ENCODE measurements at regions not wholly inside any gene's neighbourhood (a gene's known extent, or its start where the extent isn't known, plus 50 kb on each side); places are given as distances from the start of the nearest gene placed in this dataset.

DNA sequence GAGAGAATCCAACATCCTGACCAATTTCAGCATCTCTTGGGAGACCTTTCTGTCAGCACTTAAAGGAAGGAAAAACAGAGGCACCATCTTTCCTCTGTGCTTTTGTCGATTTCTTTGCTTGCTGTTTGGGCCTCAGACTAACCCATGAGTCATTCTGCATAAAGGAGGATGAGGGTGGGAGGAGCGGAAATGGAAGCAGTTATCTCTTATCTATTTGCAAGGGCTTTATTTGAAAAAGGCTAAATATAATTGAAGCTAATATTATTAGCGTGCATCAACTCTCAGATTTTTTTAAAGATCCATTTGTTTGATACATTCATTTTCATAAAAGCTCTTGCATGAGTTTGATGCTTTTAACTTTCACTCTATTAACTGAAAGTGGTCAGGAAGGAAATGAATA lies 72.9 kb downstream of the ZNF622 start:
- H3K4me3 ChIP-seq (ENCODE audit: low read length in 3 of 3), result no peak overlapping the region
- TF ChIP-seq, protein P1, sequence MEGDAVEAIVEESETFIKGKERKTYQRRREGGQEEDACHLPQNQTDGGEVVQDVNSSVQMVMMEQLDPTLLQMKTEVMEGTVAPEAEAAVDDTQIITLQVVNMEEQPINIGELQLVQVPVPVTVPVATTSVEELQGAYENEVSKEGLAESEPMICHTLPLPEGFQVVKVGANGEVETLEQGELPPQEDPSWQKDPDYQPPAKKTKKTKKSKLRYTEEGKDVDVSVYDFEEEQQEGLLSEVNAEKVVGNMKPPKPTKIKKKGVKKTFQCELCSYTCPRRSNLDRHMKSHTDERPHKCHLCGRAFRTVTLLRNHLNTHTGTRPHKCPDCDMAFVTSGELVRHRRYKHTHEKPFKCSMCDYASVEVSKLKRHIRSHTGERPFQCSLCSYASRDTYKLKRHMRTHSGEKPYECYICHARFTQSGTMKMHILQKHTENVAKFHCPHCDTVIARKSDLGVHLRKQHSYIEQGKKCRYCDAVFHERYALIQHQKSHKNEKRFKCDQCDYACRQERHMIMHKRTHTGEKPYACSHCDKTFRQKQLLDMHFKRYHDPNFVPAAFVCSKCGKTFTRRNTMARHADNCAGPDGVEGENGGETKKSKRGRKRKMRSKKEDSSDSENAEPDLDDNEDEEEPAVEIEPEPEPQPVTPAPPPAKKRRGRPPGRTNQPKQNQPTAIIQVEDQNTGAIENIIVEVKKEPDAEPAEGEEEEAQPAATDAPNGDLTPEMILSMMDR (IDR thresholded peaks at IDR 0.05; ENCODE audit: borderline replicate concordance, extremely low read depth, insufficient read depth), result no peak
- FAIRE-seq (no peak), DNase-seq (no peak)
- H3K27me3 ChIP-seq (ENCODE audit: control insufficient read depth, insufficient read depth, low read length), result no peaks in the 10 kb centered on the region
- intact Hi-C loops (cut with DNase I), result no loop called here
- H3K9me3 ChIP-seq (ENCODE audit: control insufficient read depth in 2 of 3, insufficient read depth in 1 of 3, low read length in 3 of 3), result no peaks in the 10 kb centered on the region
- no peaks in the 10 kb centered on the region for H3K36me3 ChIP-seq (ENCODE audit: control insufficient read depth in 2 of 3, insufficient read depth in 3 of 3, low read length in 3 of 3)
- no peak overlapping the region for H3K27ac ChIP-seq (ENCODE audit: low read depth in 2 of 2, low read length in 2 of 2)
- no peak overlapping the region for H3K9ac ChIP-seq (ENCODE audit: low read length in 3 of 3)
- no peaks in the 10 kb centered on the region for H3K4me1 ChIP-seq (ENCODE audit: control insufficient read depth in 2 of 3, insufficient read depth in 2 of 3, low read depth in 1 of 3, low read length in 3 of 3)

DNA sequence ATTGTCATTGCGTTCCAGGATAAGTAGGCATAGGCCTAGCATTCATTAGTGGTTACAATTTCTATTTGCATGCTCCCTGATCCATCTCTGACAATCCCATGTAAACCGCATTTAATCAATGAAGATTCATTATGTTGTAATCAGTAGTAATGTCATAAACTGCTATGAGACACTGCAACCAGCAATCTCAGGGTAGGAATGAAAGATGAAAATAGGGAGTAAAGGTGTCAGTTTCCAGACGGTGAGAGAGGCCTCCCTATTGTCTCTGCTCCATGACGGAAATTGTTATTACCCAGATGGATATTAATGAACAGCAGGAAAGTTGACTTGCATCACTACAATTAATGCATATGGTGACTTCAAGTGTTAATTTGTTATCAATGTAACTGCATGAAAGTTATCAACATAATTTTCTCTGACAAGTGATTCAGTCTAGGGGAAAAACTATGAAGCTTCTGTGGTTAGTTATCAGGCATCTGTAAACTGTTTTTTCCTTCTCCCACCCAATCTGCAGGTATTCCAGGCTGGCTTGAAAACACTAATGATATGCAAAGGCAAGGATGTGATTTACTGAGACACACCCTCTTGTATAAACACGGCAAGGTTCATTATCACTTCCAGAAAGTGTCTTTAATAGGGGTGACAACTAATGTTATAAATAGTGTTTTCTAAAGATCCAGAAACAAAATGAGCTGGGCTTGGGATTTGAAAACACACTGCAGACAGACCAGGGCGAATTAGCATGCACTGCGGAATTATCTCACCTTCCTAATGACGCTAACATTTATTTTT lies 73.5 kb downstream of the ZNF622 start:
- no peak for FAIRE-seq

DNA sequence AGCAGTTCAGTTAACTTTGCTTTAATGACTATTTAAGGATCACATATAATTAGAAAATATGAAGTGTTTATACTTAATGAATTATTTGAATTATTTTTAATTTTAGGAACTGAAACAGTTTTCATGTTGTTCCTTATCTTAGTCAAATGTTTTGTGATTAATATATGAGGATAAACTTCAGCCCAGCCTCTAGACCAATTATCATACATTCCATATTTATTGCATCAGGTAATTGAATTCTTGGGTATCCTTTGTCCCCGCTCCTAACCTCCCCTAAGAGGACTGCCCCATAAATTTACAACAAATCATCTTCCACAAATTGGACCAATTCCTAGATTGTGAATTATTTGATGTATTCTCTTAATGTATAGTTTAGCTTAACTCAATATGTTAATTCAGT lies 74.8 kb downstream of the ZNF622 start:
- Histone ChIP-seq H3K4me3 (ENCODE audit: low read length in 3 of 3) (no peak overlapping the region), H3K4me1 (ENCODE audit: control insufficient read depth in 2 of 3, insufficient read depth in 2 of 3, low read depth in 1 of 3, low read length in 3 of 3) (no peaks in the 10 kb centered on the region), H3K27ac (ENCODE audit: low read depth in 2 of 2, low read length in 2 of 2) (no peak overlapping the region), H3K9me3 (ENCODE audit: control insufficient read depth in 2 of 3, insufficient read depth in 1 of 3, low read length in 3 of 3) (no peaks in the 10 kb centered on the region), H3K27me3 (ENCODE audit: control insufficient read depth, insufficient read depth, low read length) (no peaks in the 10 kb centered on the region), H3K9ac (ENCODE audit: low read length in 3 of 3) (no peak overlapping the region), H3K36me3 (ENCODE audit: control insufficient read depth in 2 of 3, insufficient read depth in 3 of 3, low read length in 3 of 3) (no peaks in the 10 kb centered on the region)
- DNase-seq (no peak), FAIRE-seq (peak; percentile 8)
- TF ChIP-seq, protein P1 (IDR thresholded peaks at IDR 0.05; ENCODE audit: borderline replicate concordance, extremely low read depth, insufficient read depth), result no peak
- intact Hi-C loops (cut with DNase I), result no loop called here

More for the DNA sequence above, 73.5 kb downstream of the ZNF622 start:
- intact Hi-C loops (cut with DNase I), result no loop called here
- Histone ChIP-seq H3K9me3 (ENCODE audit: control insufficient read depth in 2 of 3, insufficient read depth in 1 of 3, low read length in 3 of 3) (no peaks in the 10 kb centered on the region), H3K36me3 (ENCODE audit: control insufficient read depth in 2 of 3, insufficient read depth in 3 of 3, low read length in 3 of 3) (no peaks in the 10 kb centered on the region), H3K4me3 (ENCODE audit: low read length in 3 of 3) (no peak overlapping the region), H3K27me3 (ENCODE audit: control insufficient read depth, insufficient read depth, low read length) (no peaks in the 10 kb centered on the region), H3K9ac (ENCODE audit: low read length in 3 of 3) (no peak overlapping the region), H3K27ac (ENCODE audit: low read depth in 2 of 2, low read length in 2 of 2) (no peak overlapping the region), H3K4me1 (ENCODE audit: control insufficient read depth in 2 of 3, insufficient read depth in 2 of 3, low read depth in 1 of 3, low read length in 3 of 3) (no peaks in the 10 kb centered on the region)
- DNase-seq, result no peak
- TF ChIP-seq, protein P1 (IDR thresholded peaks at IDR 0.05; ENCODE audit: borderline replicate concordance, extremely low read depth, insufficient read depth), result no peak

Measured in kidney (tissue), 13 donors.